GM03348 (cell line): ENCODE measurements at regions not wholly inside any gene's neighbourhood (a gene's known extent, or its start where the extent isn't known, plus 50 kb on each side); places are given as distances from the start of the nearest gene placed in this dataset.

Source experiments
- DNase-seq: peaks from one replicate; pipeline ENCODE4 v3.0.0; 2012; ENCODE audit warnings: low spot score

- no peak for DNase-seq
These were observed 226.4 kb upstream of the MAF start for GRCh38 chr16:79826732-79827475.

GRCh38 chr16:79825002-79825401 lies 224.5 kb upstream of the MAF start:
- no peak for DNase-seq

- DNase-seq, result no peak
These were observed 223.1 kb upstream of the MAF start for GRCh38 chr16:79823639-79824038.

GRCh38 chr16:79821911-79822310 lies 221.4 kb upstream of the MAF start:
- DNase-seq, result no peak

- DNase-seq, result no peak
These were observed 215.6 kb upstream of the MAF start for GRCh38 chr16:79816081-79816497.

GRCh38 chr16:79815049-79815448 lies 214.5 kb upstream of the MAF start:
- no peak for DNase-seq

- DNase-seq, result no peak
These were observed 213.6 kb upstream of the MAF start for GRCh38 chr16:79814124-79814523.

- no peak for DNase-seq
These were observed 211.0 kb upstream of the MAF start for GRCh38 chr16:79811541-79811940.

GRCh38 chr16:79810449-79811189 lies 210.1 kb upstream of the MAF start:
- DNase-seq, result no peak

- no peak for DNase-seq
These were observed 208.8 kb upstream of the MAF start for GRCh38 chr16:79809376-79809775.

GRCh38 chr16:79808731-79809130 lies 208.2 kb upstream of the MAF start:
- DNase-seq, result no peak

GRCh38 chr16:79806757-79807156 lies 206.2 kb upstream of the MAF start:
- DNase-seq, result no peak

- DNase-seq, result no peak
These were observed 205.1 kb upstream of the MAF start for GRCh38 chr16:79805621-79806020.

GRCh38 chr16:79801646-79802045 lies 201.1 kb upstream of the MAF start:
- no peak for DNase-seq

- no peak for DNase-seq
These were observed 199.6 kb upstream of the MAF start for GRCh38 chr16:79800016-79800608.

- DNase-seq, result no peak
These were observed 198.0 kb upstream of the MAF start for GRCh38 chr16:79798416-79799053.

- no peak for DNase-seq
These were observed 196.9 kb upstream of the MAF start for GRCh38 chr16:79797486-79797885.

- DNase-seq, result no peak
These were observed 195.0 kb upstream of the MAF start for GRCh38 chr16:79795556-79795955.

GRCh38 chr16:79794941-79795340 lies 194.4 kb upstream of the MAF start:
- DNase-seq, result no peak

- no peak for DNase-seq
These were observed 192.3 kb upstream of the MAF start for GRCh38 chr16:79792664-79793351.

- DNase-seq, result no peak
These were observed 191.5 kb upstream of the MAF start for GRCh38 chr16:79792076-79792475.

GRCh38 chr16:79790854-79791253 lies 190.3 kb upstream of the MAF start:
- DNase-seq, result no peak
